ENCODE measurements at regions not wholly inside any gene's neighbourhood (a gene's known extent, or its start where the extent isn't known, plus 50 kb on each side); places are given as distances from the start of the nearest gene placed in this dataset.

DNA sequence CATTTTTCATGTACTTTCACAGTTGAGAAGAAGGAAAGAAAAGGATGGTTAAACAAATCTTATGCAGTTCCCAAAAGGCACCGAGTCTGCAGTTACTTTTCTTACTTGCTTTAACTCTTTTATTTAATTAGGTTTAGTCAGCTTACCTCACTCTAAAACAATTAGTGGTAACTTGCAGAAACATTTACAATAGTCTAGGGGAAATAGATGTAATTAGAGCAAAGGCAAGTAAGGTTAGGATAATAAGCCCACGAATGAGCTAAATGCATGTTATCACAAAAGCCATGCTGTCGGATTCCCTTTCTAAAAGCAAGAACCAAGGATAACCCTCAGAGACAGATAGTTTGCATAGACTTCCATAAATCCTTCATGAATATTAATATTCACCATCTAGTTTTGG is 82.0 kb upstream of the VCX2 start:
- TF ChIP-seq, protein P1, sequence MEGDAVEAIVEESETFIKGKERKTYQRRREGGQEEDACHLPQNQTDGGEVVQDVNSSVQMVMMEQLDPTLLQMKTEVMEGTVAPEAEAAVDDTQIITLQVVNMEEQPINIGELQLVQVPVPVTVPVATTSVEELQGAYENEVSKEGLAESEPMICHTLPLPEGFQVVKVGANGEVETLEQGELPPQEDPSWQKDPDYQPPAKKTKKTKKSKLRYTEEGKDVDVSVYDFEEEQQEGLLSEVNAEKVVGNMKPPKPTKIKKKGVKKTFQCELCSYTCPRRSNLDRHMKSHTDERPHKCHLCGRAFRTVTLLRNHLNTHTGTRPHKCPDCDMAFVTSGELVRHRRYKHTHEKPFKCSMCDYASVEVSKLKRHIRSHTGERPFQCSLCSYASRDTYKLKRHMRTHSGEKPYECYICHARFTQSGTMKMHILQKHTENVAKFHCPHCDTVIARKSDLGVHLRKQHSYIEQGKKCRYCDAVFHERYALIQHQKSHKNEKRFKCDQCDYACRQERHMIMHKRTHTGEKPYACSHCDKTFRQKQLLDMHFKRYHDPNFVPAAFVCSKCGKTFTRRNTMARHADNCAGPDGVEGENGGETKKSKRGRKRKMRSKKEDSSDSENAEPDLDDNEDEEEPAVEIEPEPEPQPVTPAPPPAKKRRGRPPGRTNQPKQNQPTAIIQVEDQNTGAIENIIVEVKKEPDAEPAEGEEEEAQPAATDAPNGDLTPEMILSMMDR (conservative IDR thresholded peaks at IDR 0.05; ENCODE audit: control insufficient read depth, insufficient read depth, low read depth, low read length) = no peak
- H3K4me3 ChIP-seq (ENCODE audit: control insufficient read depth, low read depth, low read length) = no peak overlapping the region
- DNase-seq (ENCODE audit: low read depth) = no peak

DNA sequence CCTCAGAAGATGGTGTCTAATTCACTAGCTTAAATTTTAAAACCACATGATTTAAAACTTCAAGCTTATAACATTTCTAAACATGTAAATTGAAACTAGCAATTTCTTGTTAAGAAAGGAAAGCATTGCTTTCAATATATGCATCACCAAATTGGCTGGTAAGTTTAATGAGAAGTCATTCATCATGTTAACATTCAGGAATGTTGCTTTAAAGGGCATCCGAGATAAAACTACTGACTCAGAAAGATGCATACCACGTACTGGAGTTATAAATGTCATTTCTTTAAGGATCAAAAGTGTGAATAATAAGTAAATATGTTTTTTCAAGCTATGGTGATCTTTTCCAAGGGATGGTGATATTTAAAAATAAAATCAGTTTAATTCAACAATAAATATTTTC is 83.3 kb upstream of the VCX2 start:
- DNase-seq (ENCODE audit: low read depth) = no peak
- TF ChIP-seq, protein P1 (conservative IDR thresholded peaks at IDR 0.05; ENCODE audit: control insufficient read depth, insufficient read depth, low read depth, low read length) = no peak
- no peak overlapping the region for H3K4me3 ChIP-seq (ENCODE audit: control insufficient read depth, low read depth, low read length)

DNA sequence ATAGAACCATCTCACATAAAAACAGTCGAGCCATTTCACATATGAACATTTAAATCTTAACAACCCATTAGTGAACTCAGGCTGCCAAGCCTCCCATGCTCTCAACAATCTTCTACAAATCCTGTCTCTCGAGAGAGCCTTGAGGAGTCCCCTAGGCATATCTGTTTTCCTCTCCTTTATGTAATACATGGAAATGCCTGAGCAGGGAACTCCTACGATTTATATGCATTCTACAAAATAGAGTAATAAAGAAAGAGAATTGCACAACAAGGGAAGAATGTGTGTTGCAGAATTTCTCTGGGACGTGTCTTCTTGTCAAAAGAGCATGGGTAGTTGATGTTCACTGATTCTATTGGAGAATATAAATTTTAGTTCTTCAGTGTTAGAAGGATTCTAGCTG is 101.8 kb upstream of the VCX2 start:
- TF ChIP-seq, protein P1 (conservative IDR thresholded peaks at IDR 0.05; ENCODE audit: control insufficient read depth, insufficient read depth, low read depth, low read length) = no peak
- no peak overlapping the region for H3K4me3 ChIP-seq (ENCODE audit: control insufficient read depth, low read depth, low read length)
- DNase-seq (ENCODE audit: low read depth) = no peak

DNA sequence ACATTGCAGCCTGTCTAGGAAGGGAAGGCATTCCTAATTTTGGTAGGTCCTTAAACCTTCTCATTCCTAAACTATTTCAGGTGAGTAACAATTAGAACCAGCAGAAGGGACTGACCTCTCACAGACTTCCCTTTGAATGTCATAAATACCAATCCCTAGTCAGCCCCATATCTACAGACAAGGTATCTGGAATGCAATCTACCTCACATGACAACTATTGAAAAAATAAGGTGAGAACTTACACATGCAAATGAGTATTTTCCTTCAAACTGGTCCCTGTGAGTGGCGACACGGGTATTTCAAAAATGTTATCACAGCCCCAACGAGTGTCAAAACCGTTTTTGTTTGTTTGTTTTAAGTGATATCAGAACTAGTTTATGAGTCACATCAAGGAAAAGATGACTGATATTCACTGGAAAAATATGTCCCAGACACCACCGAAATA is 102.4 kb upstream of the VCX2 start:
- no peak for DNase-seq (ENCODE audit: low read depth)
- TF ChIP-seq, protein P1 (conservative IDR thresholded peaks at IDR 0.05; ENCODE audit: control insufficient read depth, insufficient read depth, low read depth, low read length) = no peak
- no peak overlapping the region for H3K4me3 ChIP-seq (ENCODE audit: control insufficient read depth, low read depth, low read length)

DNA sequence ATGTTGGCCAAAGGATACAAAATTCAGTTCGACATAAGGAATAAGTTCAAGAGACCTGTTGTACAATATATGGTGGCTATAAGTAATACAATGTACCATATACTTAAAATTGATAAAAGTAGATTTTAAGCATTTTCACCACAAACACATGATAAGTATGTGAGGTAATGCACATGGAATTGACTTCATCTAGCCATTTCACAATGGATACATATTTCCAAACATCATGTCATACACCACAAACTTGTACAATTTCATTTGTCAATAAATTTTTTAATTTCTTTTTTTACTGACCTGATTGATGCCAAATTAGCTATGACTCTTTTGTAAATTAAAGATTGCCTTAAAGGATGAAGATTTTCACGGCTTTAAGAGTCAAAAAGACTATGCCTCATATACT is 103.1 kb upstream of the VCX2 start:
- DNase-seq (ENCODE audit: low read depth) = no peak

DNA sequence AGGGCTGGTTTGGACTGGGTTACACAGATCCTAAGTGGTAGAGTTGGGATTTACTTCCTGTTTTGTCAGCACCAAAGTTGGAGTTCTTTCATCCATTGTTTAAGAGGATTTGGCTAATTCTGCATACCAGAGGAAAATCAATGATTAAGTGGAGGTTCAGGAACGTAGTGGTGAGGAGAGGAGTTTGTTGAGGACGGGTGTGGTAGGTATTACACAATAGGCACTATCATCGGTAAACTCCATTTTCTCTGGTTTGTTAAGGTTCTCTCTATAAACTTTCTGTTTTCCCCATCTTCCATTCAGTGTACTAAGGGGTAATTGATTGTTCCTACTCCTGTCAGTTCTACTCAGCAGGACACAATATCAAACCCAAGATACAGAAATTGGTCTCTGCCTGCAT is 107.5 kb upstream of the VCX2 start:
- DNase-seq (ENCODE audit: low read depth) = no peak
- TF ChIP-seq, protein P1 (conservative IDR thresholded peaks at IDR 0.05; ENCODE audit: control insufficient read depth, insufficient read depth, low read depth, low read length) = no peak
- no peak overlapping the region for H3K4me3 ChIP-seq (ENCODE audit: control insufficient read depth, low read depth, low read length)

More for the DNA sequence above, 103.1 kb upstream of the VCX2 start:
- TF ChIP-seq, protein P1 (conservative IDR thresholded peaks at IDR 0.05; ENCODE audit: control insufficient read depth, insufficient read depth, low read depth, low read length) = no peak
- H3K4me3 ChIP-seq (ENCODE audit: control insufficient read depth, low read depth, low read length) = no peak overlapping the region

DNA sequence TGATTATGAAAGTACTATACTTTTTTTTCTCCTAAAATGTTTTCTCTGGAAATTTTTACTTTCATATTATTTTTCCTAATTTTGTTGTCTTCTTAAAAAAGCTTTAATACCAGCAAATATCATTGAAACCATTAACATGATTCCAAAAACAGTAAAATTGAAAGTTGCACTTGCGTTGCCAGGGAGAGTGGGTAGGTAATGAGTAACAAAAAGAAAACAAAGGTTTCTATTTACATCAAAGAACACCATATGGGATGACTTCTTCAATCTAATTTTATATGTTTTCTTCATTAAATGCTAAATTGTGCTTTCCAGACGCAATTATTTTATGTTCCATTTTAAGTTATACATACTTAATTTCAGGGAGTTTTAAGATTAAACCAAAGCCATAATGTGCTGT is 108.3 kb upstream of the VCX2 start:
- no peak overlapping the region for H3K4me3 ChIP-seq (ENCODE audit: control insufficient read depth, low read depth, low read length)
- TF ChIP-seq, protein P1 (conservative IDR thresholded peaks at IDR 0.05; ENCODE audit: control insufficient read depth, insufficient read depth, low read depth, low read length) = no peak
- no peak for DNase-seq (ENCODE audit: low read depth)
